22Rv1 (cell line): ENCODE measurements at regions not wholly inside any gene's neighbourhood (a gene's known extent, or its start where the extent isn't known, plus 50 kb on each side); places are given as distances from the start of the nearest gene placed in this dataset.

Experiments used
- CTCF ChIP-seq: fragments of 450-650 bp; IDR thresholded peaks from 2 replicates; pipeline ENCODE4 v1.5.1; 2017; ENCODE audit warnings: mild to moderate bottlenecking
- ZFX ChIP-seq: fragments of 450-650 bp; IDR thresholded peaks from 2 replicates; pipeline ENCODE4 v1.6.1; 2017; ENCODE audit warnings: antibody characterized with exemption, borderline replicate concordance

GRCh38 chr12:77236066-77236465 is 170.7 kb upstream of the E2F7 start:
- TF ChIP-seq CTCF (no peak), ZFX (no peak)
